HG02610 (cell line): ENCODE measurements at regions not wholly inside any gene's neighbourhood (a gene's known extent, or its start where the extent isn't known, plus 50 kb on each side); places are given as distances from the start of the nearest gene placed in this dataset.
"Not testable (repeated sequence)": the region's sequence is repeated elsewhere in the genome, so short reads cannot be mapped to it uniquely, and the experiment has no call there.

ENCODE experiments used
- ATAC-seq: cut with Tn5 transposase; IDR thresholded peaks from one replicate; pipeline ENCODE4 v1.9.1; 2021; ENCODE audit warnings: mild to moderate bottlenecking, moderate library complexity; ENCODE audit not compliant: unreplicated experiment

GRCh38 chr3:161689584-161690298 lies 193.1 kb downstream of the OTOL1 start:
- ATAC-seq: no peak

GRCh38 chr3:161690299-161690620 lies 193.7 kb downstream of the OTOL1 start:
- ATAC-seq: no peak

- ATAC-seq: no peak
Observed at GRCh38 chr3:161691677-161692076, 195.1 kb downstream of the OTOL1 start.

GRCh38 chr3:161694682-161695564 lies 198.3 kb downstream of the OTOL1 start:
- ATAC-seq: peak; percentile 72

GRCh38 chr3:161695811-161696210 lies 199.2 kb downstream of the OTOL1 start:
- no peak for ATAC-seq

- peak; percentile 89 for ATAC-seq
Observed at GRCh38 chr3:161700998-161701397, 204.4 kb downstream of the OTOL1 start.

- not testable (repeated sequence) for ATAC-seq
Observed at GRCh38 chr3:161707253-161707652, 210.6 kb downstream of the OTOL1 start.

- ATAC-seq: no peak
Observed at GRCh38 chr3:161713731-161714130, 217.1 kb downstream of the OTOL1 start.

- ATAC-seq: no peak
Observed at GRCh38 chr3:161731968-161732367, 235.4 kb downstream of the OTOL1 start.

- no peak for ATAC-seq
Observed at GRCh38 chr3:161737171-161737570, 240.6 kb downstream of the OTOL1 start.

GRCh38 chr3:161740421-161740820 lies 243.8 kb downstream of the OTOL1 start:
- ATAC-seq: no peak

- no peak for ATAC-seq
Observed at GRCh38 chr3:161744366-161744765, 247.8 kb downstream of the OTOL1 start.

- no peak for ATAC-seq
Observed at GRCh38 chr3:161745741-161746140, 249.1 kb downstream of the OTOL1 start.

GRCh38 chr3:161748049-161748448 lies 251.4 kb downstream of the OTOL1 start:
- ATAC-seq: no peak

- ATAC-seq: no peak
Observed at GRCh38 chr3:161754420-161755053, 257.9 kb downstream of the OTOL1 start.

GRCh38 chr3:161759444-161759843 lies 262.8 kb downstream of the OTOL1 start:
- no peak for ATAC-seq

GRCh38 chr3:161766331-161766730 lies 269.7 kb downstream of the OTOL1 start:
- no peak for ATAC-seq

GRCh38 chr3:161770484-161771386 lies 274.1 kb downstream of the OTOL1 start:
- ATAC-seq: peak; percentile 92

GRCh38 chr3:161781381-161781780 lies 284.8 kb downstream of the OTOL1 start:
- no peak for ATAC-seq

- no peak for ATAC-seq
Observed at GRCh38 chr3:161793194-161793930, 296.8 kb downstream of the OTOL1 start.
